ENCODE measurements at regions not wholly inside any gene's neighbourhood (a gene's known extent, or its start where the extent isn't known, plus 50 kb on each side); places are given as distances from the start of the nearest gene placed in this dataset.

DNA sequence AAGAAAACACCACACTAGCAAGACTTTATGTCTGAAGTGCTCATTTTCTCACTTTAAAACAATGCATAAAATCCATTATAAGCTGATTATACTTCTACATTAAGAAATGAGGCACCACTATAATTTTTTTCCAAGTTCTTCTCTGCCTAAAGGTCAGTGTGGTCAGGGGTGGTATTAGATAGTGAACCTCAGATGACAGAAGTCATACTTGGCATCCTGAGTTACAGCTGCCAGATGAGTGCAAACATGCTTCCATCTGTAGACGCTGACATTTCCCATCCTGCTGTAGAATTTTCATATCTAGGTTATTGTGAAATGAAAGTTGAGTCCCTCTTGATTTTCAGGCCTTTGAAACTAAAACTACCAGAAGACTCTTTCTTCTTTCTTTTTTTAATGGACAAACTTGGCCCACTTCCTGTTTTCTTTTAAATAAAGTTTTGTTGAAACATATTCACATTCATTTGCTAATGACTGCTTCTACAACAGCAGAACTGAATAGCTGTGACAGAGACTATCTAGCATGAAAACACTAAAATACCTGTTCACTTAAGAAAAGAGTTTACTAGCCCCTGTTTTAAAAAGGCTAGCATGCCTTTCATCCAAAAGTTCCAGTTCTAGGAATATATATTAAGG, 900.8 kb downstream of the XPNPEP1 start:
- H3K27ac ChIP-seq (ENCODE audit: low read depth, low read length, poor library complexity, severe bottlenecking) = no peak overlapping the region
- H3K4me3 ChIP-seq (ENCODE audit: low read depth, low read length, poor library complexity, severe bottlenecking) = no peak overlapping the region
- H3K9me2 ChIP-seq (ENCODE audit: low read depth, low read length) = no peaks in the 10 kb centered on the region
- H3K36me3 ChIP-seq (ENCODE audit: insufficient read depth, low read length) = no peaks in the 10 kb centered on the region
- H2AFZ ChIP-seq (ENCODE audit: low read length) = no peak overlapping the region
- H4K20me1 ChIP-seq (ENCODE audit: insufficient read depth, low read length) = no peaks in the 10 kb centered on the region
- H3K27me3 ChIP-seq (ENCODE audit: insufficient read depth, low read length) = no peaks in the 10 kb centered on the region; the same call in 1 of the 2 replicates
- no peak overlapping the region for H3K9ac ChIP-seq (ENCODE audit: low read length)
- no peak overlapping the region for H3K4me2 ChIP-seq (ENCODE audit: low read length)
- H3K4me1 ChIP-seq (ENCODE audit: insufficient read depth, low read length, severe bottlenecking) = no peaks in the 10 kb centered on the region
- H3K79me2 ChIP-seq (ENCODE audit: insufficient read depth, low read length) = no peaks in the 10 kb centered on the region
- TF ChIP-seq, protein P1, sequence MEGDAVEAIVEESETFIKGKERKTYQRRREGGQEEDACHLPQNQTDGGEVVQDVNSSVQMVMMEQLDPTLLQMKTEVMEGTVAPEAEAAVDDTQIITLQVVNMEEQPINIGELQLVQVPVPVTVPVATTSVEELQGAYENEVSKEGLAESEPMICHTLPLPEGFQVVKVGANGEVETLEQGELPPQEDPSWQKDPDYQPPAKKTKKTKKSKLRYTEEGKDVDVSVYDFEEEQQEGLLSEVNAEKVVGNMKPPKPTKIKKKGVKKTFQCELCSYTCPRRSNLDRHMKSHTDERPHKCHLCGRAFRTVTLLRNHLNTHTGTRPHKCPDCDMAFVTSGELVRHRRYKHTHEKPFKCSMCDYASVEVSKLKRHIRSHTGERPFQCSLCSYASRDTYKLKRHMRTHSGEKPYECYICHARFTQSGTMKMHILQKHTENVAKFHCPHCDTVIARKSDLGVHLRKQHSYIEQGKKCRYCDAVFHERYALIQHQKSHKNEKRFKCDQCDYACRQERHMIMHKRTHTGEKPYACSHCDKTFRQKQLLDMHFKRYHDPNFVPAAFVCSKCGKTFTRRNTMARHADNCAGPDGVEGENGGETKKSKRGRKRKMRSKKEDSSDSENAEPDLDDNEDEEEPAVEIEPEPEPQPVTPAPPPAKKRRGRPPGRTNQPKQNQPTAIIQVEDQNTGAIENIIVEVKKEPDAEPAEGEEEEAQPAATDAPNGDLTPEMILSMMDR (IDR thresholded peaks at IDR 0.05; ENCODE audit: low read length) = no peak
- no peak for TF ChIP-seq EZH2 (IDR thresholded peaks at IDR 0.05; ENCODE audit: borderline replicate concordance, low read length)
- H3F3A ChIP-seq (ENCODE audit: insufficient read depth, low read length) = no peaks in the 10 kb centered on the region
- no peaks in the 10 kb centered on the region for H3K9me3 ChIP-seq (ENCODE audit: low read length)

DNA sequence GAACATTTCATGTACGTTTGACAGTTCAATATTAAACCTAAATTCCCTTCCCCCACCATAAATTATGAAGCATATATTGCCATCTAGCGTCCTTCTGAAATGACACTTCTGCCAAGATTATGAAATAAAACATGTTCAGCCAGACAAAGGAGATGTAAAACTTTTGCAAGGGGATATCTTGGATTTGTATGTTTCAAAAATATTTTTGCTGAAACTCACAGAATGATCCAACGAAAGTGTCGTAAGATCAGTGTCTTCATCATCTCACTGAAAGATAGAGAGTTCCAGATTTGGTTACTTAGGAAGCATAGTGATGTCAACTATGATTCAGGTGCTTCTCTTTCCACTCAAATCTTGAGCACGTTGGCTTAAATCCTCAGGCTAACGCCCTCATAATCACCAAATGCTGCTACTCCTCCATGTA, 904.3 kb downstream of the XPNPEP1 start:
- Histone ChIP-seq H3K9me2 (ENCODE audit: low read depth, low read length) (no peaks in the 10 kb centered on the region), H3K4me2 (ENCODE audit: low read length) (no peak overlapping the region), H3K4me1 (ENCODE audit: insufficient read depth, low read length, severe bottlenecking) (no peaks in the 10 kb centered on the region), H4K20me1 (ENCODE audit: insufficient read depth, low read length) (no peaks in the 10 kb centered on the region), H3K36me3 (ENCODE audit: insufficient read depth, low read length) (no peaks in the 10 kb centered on the region), H3K4me3 (ENCODE audit: low read depth, low read length, poor library complexity, severe bottlenecking) (no peak overlapping the region), H3K79me2 (ENCODE audit: insufficient read depth, low read length) (no peaks in the 10 kb centered on the region), H2AFZ (ENCODE audit: low read length) (no peak overlapping the region), H3F3A (ENCODE audit: insufficient read depth, low read length) (no peaks in the 10 kb centered on the region), H3K9me3 (ENCODE audit: low read length) (no peaks in the 10 kb centered on the region), H3K27me3 (ENCODE audit: insufficient read depth, low read length) (no peaks in the 10 kb centered on the region; the same call in 1 of the 2 replicates), H3K27ac (ENCODE audit: low read depth, low read length, poor library complexity, severe bottlenecking) (no peak overlapping the region), H3K9ac (ENCODE audit: low read length) (no peak overlapping the region)
- TF ChIP-seq, protein P1 (IDR thresholded peaks at IDR 0.05; ENCODE audit: low read length) = peak; percentile 64; the same call in 1 of the 2 replicates
- TF ChIP-seq EZH2 (IDR thresholded peaks at IDR 0.05; ENCODE audit: borderline replicate concordance, low read length) = no peak

DNA sequence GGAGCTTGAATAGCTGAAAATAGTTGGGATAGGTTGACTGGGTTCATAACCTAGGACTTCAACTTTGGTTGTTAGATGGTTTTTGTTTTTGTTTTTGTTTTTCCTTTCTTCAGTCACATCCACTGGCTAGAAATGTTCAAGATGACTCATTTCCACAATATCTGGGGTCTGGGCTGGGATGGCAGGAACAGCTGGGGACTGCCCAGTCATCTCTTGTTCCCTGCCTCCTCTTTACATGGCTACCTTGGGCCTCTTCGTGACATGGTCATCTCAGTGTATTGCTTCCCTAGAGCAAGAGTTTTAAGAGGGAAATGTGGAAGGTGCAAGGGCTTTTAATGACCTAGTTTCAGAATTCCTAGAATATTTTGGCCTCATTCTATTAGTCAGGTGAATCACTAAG, 915.8 kb downstream of the XPNPEP1 start:
- H3K27ac ChIP-seq (ENCODE audit: low read depth, low read length, poor library complexity, severe bottlenecking) = no peak overlapping the region
- H3K9me3 ChIP-seq (ENCODE audit: low read length) = no peaks in the 10 kb centered on the region
- no peaks in the 10 kb centered on the region for H3K4me1 ChIP-seq (ENCODE audit: insufficient read depth, low read length, severe bottlenecking)
- H3K36me3 ChIP-seq (ENCODE audit: insufficient read depth, low read length) = no peaks in the 10 kb centered on the region
- H4K20me1 ChIP-seq (ENCODE audit: insufficient read depth, low read length) = no peaks in the 10 kb centered on the region
- H2AFZ ChIP-seq (ENCODE audit: low read length) = no peak overlapping the region
- TF ChIP-seq, protein P1 (IDR thresholded peaks at IDR 0.05; ENCODE audit: low read length) = no peak
- no peak for TF ChIP-seq EZH2 (IDR thresholded peaks at IDR 0.05; ENCODE audit: borderline replicate concordance, low read length)
- H3K9ac ChIP-seq (ENCODE audit: low read length) = no peak overlapping the region
- H3K4me3 ChIP-seq (ENCODE audit: low read depth, low read length, poor library complexity, severe bottlenecking) = no peak overlapping the region
- no peaks in the 10 kb centered on the region for H3K9me2 ChIP-seq (ENCODE audit: low read depth, low read length)
- no peaks in the 10 kb centered on the region for H3F3A ChIP-seq (ENCODE audit: insufficient read depth, low read length)
- H3K4me2 ChIP-seq (ENCODE audit: low read length) = no peak overlapping the region
- no peaks in the 10 kb centered on the region for H3K79me2 ChIP-seq (ENCODE audit: insufficient read depth, low read length)
- H3K27me3 ChIP-seq (ENCODE audit: insufficient read depth, low read length) = no peaks in the 10 kb centered on the region

All from OCI-LY1 (cell line).